ENCODE measurements at regions not wholly inside any gene's neighbourhood (a gene's known extent, or its start where the extent isn't known, plus 50 kb on each side); places are given as distances from the start of the nearest gene placed in this dataset.

GRCh38 chr5:87954121-87954520 lies 314.5 kb downstream of the TMEM161B start:
- TF ChIP-seq CTCF (IDR thresholded peaks at IDR 0.05; ENCODE audit: insufficient read depth, missing control alignments): no peak
- FAIRE-seq: no peak
- no peak for DNase-seq (ENCODE audit: insufficient read length, low spot score)

DNA sequence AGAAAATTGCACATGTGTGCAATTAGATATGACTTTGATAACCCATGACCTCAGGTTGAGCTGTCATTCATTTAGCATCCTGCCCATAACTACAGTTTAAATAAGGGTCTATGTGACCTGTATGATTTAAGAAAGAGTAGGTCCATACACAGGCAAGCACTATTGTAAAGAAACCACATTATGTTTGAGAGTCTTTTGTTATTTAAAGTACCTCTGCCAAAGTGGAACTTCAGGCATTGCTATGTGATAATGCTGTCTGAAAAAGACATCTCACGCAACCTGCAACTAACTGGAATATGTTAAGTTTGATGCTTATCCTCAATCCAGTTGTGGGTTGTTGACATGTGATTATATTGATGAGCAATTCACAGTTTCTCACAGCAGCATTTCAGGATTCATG lies 317.0 kb downstream of the TMEM161B start:
- no peak for TF ChIP-seq CTCF (IDR thresholded peaks at IDR 0.05; ENCODE audit: insufficient read depth, missing control alignments)
- DNase-seq (ENCODE audit: insufficient read length, low spot score): no peak
- no peak for FAIRE-seq

GRCh38 chr5:87949676-87950631 lies 318.7 kb downstream of the TMEM161B start:
- FAIRE-seq (no peak), DNase-seq (ENCODE audit: insufficient read length, low spot score) (no peak)
- TF ChIP-seq CTCF (IDR thresholded peaks at IDR 0.05; ENCODE audit: insufficient read depth, missing control alignments): no peak

DNA sequence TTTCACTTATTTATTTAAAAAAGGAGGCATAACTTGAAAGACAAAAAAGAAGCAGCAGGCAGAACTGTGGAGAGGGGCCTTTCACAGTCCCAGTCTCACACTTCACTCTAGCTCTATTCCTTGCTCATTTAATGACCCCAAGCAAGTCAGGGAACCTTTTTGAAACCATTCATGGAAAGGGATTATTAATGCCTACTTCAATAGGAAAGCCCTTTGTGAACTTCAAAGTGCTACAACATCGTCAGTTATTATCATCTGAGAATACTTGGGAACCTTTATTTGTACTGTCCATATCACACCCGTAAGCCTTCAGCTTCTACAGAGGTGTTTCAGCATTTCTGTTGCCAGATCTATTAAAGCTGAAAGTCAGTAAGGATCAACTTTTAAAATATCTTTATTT lies 320.2 kb downstream of the TMEM161B start:
- DNase-seq (ENCODE audit: insufficient read length, low spot score) (no peak), FAIRE-seq (no peak)
- no peak for TF ChIP-seq CTCF (IDR thresholded peaks at IDR 0.05; ENCODE audit: insufficient read depth, missing control alignments)

- FAIRE-seq (no peak), DNase-seq (ENCODE audit: insufficient read length, low spot score) (no peak)
- TF ChIP-seq CTCF (IDR thresholded peaks at IDR 0.05; ENCODE audit: insufficient read depth, missing control alignments): no peak
Measured at GRCh38 chr5:87946271-87946670, 322.4 kb downstream of the TMEM161B start.

DNA sequence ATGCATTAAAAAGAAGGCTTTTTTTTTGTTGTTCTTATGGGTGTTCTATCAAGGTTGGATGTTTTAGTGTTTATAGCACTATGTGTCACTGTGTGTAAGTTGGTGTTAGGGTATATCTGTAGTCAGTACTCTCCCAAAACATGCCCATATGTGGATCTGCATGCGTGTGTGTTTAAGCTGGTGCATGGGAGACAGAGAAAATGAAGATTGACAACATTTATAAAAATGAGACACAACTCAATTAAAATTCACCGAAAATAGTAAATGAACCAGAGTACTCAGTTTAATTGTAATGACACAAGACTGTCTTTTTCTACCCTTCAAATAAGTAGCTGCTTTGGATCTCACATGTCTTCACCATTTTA lies 323.4 kb downstream of the TMEM161B start:
- no peak for TF ChIP-seq CTCF (IDR thresholded peaks at IDR 0.05; ENCODE audit: insufficient read depth, missing control alignments)
- FAIRE-seq (no peak), DNase-seq (ENCODE audit: insufficient read length, low spot score) (no peak)

Data from D721Med (cell line).